CD14-positive monocyte (primary cell): ENCODE measurements at regions not wholly inside any gene's neighbourhood (a gene's known extent, or its start where the extent isn't known, plus 50 kb on each side); places are given as distances from the start of the nearest gene placed in this dataset. TPM values are rescaled to one million over a fixed set of nuclear protein-coding genes. Genes with fewer than 3 reads are reported as not detected.

Experiments used
- DNase-seq, 3 donors: peaks; one replicate each; pipeline ENCODE4 v3.0.0-alpha.2; 2011 to 2022
- H2AFZ ChIP-seq: 2 replicates; pipeline ENCODE4 v1.6.0; 2012; ENCODE audit warnings: mild to moderate bottlenecking, low read depth, low read length, inconsistent platforms; ENCODE audit not compliant: insufficient read depth, poor library complexity, severe bottlenecking
- H3K27ac ChIP-seq, 2 donors: 1 replicate in 1 of 2; 2 replicates in 1 of 2; pipeline ENCODE4 v1.5.1; 2012 to 2013; ENCODE audit warnings: low read length in 2 of 2, control low read depth in 1 of 2, inconsistent platforms in 1 of 2, low read depth in 1 of 2, mild to moderate bottlenecking in 1 of 2
- H3K27me3 ChIP-seq, 2 donors: one replicate each; pipeline versions ENCODE4 v1.6.0 to v1.6.1; 2011 to 2013; ENCODE audit warnings: low read length in 2 of 2; ENCODE audit not compliant: control insufficient read depth in 2 of 2, insufficient read depth in 2 of 2
- H3K36me3 ChIP-seq, 2 donors: replicated peaks in 1 of 2; 1 replicate in 1 of 2; 2 replicates in 1 of 2; pipeline versions ENCODE4 v1.5.1 to v1.6.1; 2012 to 2013; ENCODE audit warnings: low read length in 2 of 2, control low read depth in 1 of 2, inconsistent platforms in 1 of 2, mild to moderate bottlenecking in 1 of 2; ENCODE audit not compliant: insufficient read depth in 2 of 2, control insufficient read depth in 1 of 2
- H3K4me1 ChIP-seq, 2 donors: 1 replicate in 1 of 2; 2 replicates in 1 of 2; pipeline versions ENCODE4 v1.5.1 to v1.6.1; 2012 to 2013; ENCODE audit warnings: low read length in 2 of 2, control low read depth in 1 of 2, inconsistent platforms in 1 of 2, mild to moderate bottlenecking in 1 of 2, moderate library complexity in 1 of 2; ENCODE audit not compliant: insufficient read depth in 2 of 2, control insufficient read depth in 1 of 2
- H3K4me2 ChIP-seq: replicated peaks from 2 replicates; pipeline ENCODE3; 2012; ENCODE audit warnings: low read length, moderate library complexity, mild to moderate bottlenecking; ENCODE audit not compliant: poor library complexity, severe bottlenecking; ENCODE audit errors: extremely low read depth
- H3K4me3 ChIP-seq, 3 experiments: fragments of 200-600 bp in 1 of 3; sonication (generic) in 1 of 3; replicated peaks in 1 of 3; 1 replicate in 2 of 3; 2 replicates in 1 of 3; pipeline ENCODE4 v1.5.1; 2011 to 2013; ENCODE audit warnings: low read length in 3 of 3, mild to moderate bottlenecking in 3 of 3, control low read depth in 2 of 3, low read depth in 2 of 3, inconsistent platforms in 1 of 3, moderate library complexity in 1 of 3
- H3K79me2 ChIP-seq: 2 replicates; pipeline ENCODE4 v1.6.0; 2012; ENCODE audit warnings: mild to moderate bottlenecking, control low read depth, inconsistent platforms, low read length, moderate library complexity; ENCODE audit not compliant: insufficient read depth
- H3K9ac ChIP-seq: 2 replicates; pipeline ENCODE4 v1.6.0; 2017; ENCODE audit warnings: low read length, mild to moderate bottlenecking; ENCODE audit not compliant: insufficient read depth, poor library complexity, severe bottlenecking
- H3K9me3 ChIP-seq, 2 donors: replicated peaks in 1 of 2; 1 replicate in 1 of 2; 2 replicates in 1 of 2; pipeline versions ENCODE4 v1.5.1 to v1.6.1; 2012 to 2013; ENCODE audit warnings: low read length in 2 of 2, control low read depth in 1 of 2; ENCODE audit not compliant: control insufficient read depth in 1 of 2, insufficient read depth in 1 of 2
- H4K20me1 ChIP-seq: 2 replicates; pipeline ENCODE4 v1.6.0; 2012; ENCODE audit warnings: mild to moderate bottlenecking, low read length, control low read depth, moderate library complexity; ENCODE audit not compliant: insufficient read depth
- H3K27ac Mint-ChIP-seq, 7 donors: one replicate each; pipeline ENCODE4 v1.8.0; 2020; ENCODE audit warnings: mild to moderate bottlenecking in 7 of 7, mixed read lengths in 7 of 7, moderate library complexity in 6 of 7, inconsistent platforms in 2 of 7
- H3K27me3 Mint-ChIP-seq, 3 donors: one replicate each; pipeline ENCODE4 v1.8.0; 2021 to 2022; ENCODE audit warnings: low read depth in 3 of 3, mild to moderate bottlenecking in 3 of 3, mixed read lengths in 3 of 3, moderate library complexity in 3 of 3, inconsistent platforms in 1 of 3
- H3K36me3 Mint-ChIP-seq, 2 donors: one replicate each; pipeline ENCODE4 v1.8.0; 2020; ENCODE audit warnings: mixed read lengths in 2 of 2, inconsistent platforms in 1 of 2, mild to moderate bottlenecking in 1 of 2
- H3K4me1 Mint-ChIP-seq: one replicate; pipeline ENCODE4 v1.8.0; 2020; ENCODE audit warnings: mild to moderate bottlenecking, mixed read lengths
- H3K4me3 Mint-ChIP-seq, 2 donors: one replicate each; pipeline ENCODE4 v1.8.0; 2020; ENCODE audit warnings: mild to moderate bottlenecking in 2 of 2, mixed read lengths in 2 of 2, moderate library complexity in 1 of 2
- H3K9me3 Mint-ChIP-seq, 7 donors: one replicate each; pipeline ENCODE4 v1.8.0; 2020 to 2022; ENCODE audit warnings: mixed read lengths in 7 of 7, mild to moderate bottlenecking in 6 of 7, moderate library complexity in 6 of 7, inconsistent platforms in 2 of 7
- CTCF ChIP-seq: fragments of 200-600 bp; IDR thresholded peaks from one replicate; pipeline ENCODE4 v1.8.0; 2022; ENCODE audit warnings: antibody characterized with exemption, mild to moderate bottlenecking
- WGBS: methylation state at CpG from one replicate; pipeline ENCODE4 v1.1.5; 2013; ENCODE audit warnings: missing lambda C conversion rate; ENCODE audit not compliant: insufficient coverage; 5-methylcytosine and 5-hydroxymethylcytosine counted together
- intact Hi-C, 2 donors: fragments of 100-400 bp; cut with micrococcal nuclease; formaldehyde crosslinking; loops; one replicate each; pipeline versions ENCODE4 v1.15.0 to v1.15.1; 2023
- small RNA-seq: library from RNA; depleted of rRNA; stranded (forward); fragments of <200 nt; gene quantifications from one replicate; pipeline ENCODE3, GENCODE V24; 2012; ENCODE audit warnings: low read depth; ENCODE audit not compliant: insufficient read length

GRCh38 chr12:56838621-56839488, 75.7 kb downstream of the HSD17B6 start:
- Mint-ChIP-seq H3K4me3 (no peak overlapping the region), H3K9me3 (peaks cover 0 to 2% (median 0%) of the 10 kb centered on the region in 7 donors), H3K4me1 (peaks cover 10% of the 10 kb centered on the region), H3K27me3 (peaks cover 5 to 17% (median 15%) of the 10 kb centered on the region in 3 donors), H3K36me3 (no peaks in the 10 kb centered on the region), H3K27ac (no peak overlapping the region)
- DNase-seq: no peak
- no peak overlapping the region for H3K4me2 ChIP-seq
- no peaks in the 10 kb centered on the region for H3K4me1 ChIP-seq
- H2AFZ ChIP-seq: no peak overlapping the region
- H4K20me1 ChIP-seq: no peaks in the 10 kb centered on the region
- no peak overlapping the region for H3K9ac ChIP-seq
- no peak overlapping the region for H3K27ac ChIP-seq
- H3K79me2 ChIP-seq: no peaks in the 10 kb centered on the region
- H3K4me3 ChIP-seq: no peak overlapping the region
- H3K36me3 ChIP-seq: no peaks in the 10 kb centered on the region
- peaks cover 0 to 4% of the 10 kb centered on the region in 2 donors for H3K27me3 ChIP-seq
- intact Hi-C loops: no loop called here
- no peaks in the 10 kb centered on the region for H3K9me3 ChIP-seq
- 70% methylated on average over 3 of the region's 7 CpGs for WGBS
- TF ChIP-seq CTCF: no peak

Small RNA genes in the stretch of these regions (small RNA-seq; reads per million reads assigned to genes)
- not detected for gene AC121758.2
- not detected for gene RF00554
